NB4 (cell line): ENCODE measurements at regions not wholly inside any gene's neighbourhood (a gene's known extent, or its start where the extent isn't known, plus 50 kb on each side); places are given as distances from the start of the nearest gene placed in this dataset.

Experiments used
- POLR2A ChIP-seq: IDR thresholded peaks from 2 replicates; pipeline ENCODE4 v1.6.1; 2011; ENCODE audit warnings: mild to moderate bottlenecking; ENCODE audit not compliant: insufficient read length; ENCODE audit errors: extremely low read depth
- TF ChIP-seq, protein P1 (sequence below): IDR thresholded peaks from one replicate; pipeline ENCODE4 v1.5.1; 2012; ENCODE audit warnings: low read depth, low read length
- TF ChIP-seq, protein P2 (sequence below): IDR thresholded peaks from 2 replicates; pipeline ENCODE4 v1.6.1; 2011; ENCODE audit warnings: low read depth, low read length

DNA sequence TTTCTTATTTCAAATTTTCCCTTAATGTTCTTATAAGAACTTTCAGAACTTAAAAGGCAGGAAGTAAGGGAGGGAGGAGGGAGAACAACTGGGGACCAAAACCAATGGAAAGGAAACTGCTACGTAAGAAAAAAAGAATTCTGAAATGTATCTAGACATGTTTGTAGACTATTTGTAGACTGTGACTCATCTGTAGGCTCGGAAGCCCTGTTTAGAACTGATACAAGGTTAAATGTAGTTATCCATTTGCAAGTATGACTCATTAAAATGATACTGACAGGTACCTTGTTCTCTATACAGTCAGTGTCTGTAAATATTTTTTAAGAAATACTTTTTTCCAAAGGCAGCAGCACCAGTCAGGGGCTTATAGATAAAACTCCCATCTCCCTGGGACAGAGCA is 202.0 kb downstream of the DHX15 start:
- TF ChIP-seq, protein P1, sequence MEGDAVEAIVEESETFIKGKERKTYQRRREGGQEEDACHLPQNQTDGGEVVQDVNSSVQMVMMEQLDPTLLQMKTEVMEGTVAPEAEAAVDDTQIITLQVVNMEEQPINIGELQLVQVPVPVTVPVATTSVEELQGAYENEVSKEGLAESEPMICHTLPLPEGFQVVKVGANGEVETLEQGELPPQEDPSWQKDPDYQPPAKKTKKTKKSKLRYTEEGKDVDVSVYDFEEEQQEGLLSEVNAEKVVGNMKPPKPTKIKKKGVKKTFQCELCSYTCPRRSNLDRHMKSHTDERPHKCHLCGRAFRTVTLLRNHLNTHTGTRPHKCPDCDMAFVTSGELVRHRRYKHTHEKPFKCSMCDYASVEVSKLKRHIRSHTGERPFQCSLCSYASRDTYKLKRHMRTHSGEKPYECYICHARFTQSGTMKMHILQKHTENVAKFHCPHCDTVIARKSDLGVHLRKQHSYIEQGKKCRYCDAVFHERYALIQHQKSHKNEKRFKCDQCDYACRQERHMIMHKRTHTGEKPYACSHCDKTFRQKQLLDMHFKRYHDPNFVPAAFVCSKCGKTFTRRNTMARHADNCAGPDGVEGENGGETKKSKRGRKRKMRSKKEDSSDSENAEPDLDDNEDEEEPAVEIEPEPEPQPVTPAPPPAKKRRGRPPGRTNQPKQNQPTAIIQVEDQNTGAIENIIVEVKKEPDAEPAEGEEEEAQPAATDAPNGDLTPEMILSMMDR = no peak
- TF ChIP-seq, protein P2, sequence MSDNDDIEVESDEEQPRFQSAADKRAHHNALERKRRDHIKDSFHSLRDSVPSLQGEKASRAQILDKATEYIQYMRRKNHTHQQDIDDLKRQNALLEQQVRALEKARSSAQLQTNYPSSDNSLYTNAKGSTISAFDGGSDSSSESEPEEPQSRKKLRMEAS = no peak
- TF ChIP-seq POLR2A = no peak
